Breast epithelium (tissue), 4 donors: ENCODE measurements at regions not wholly inside any gene's neighbourhood (a gene's known extent, or its start where the extent isn't known, plus 50 kb on each side); places are given as distances from the start of the nearest gene placed in this dataset.
"Not testable (repeated sequence)": the region's sequence is repeated elsewhere in the genome, so short reads cannot be mapped to it uniquely, and the experiment has no call there.

Experiments
- DNase-seq, 2 donors: peaks; one replicate each; pipeline ENCODE4 v3.0.0-alpha.2; 2019; ENCODE audit warnings: low spot score in 2 of 2
- H3K27ac ChIP-seq, 2 donors: fragments of 200-600 bp; sonication (generic) in 1 of 2; one replicate each; pipeline ENCODE4 v1.5.1; 2016 to 2019; ENCODE audit warnings: mild to moderate bottlenecking in 1 of 2
- H3K27me3 ChIP-seq, 2 donors: fragments of 200-600 bp; sonication (generic) in 1 of 2; one replicate each; pipeline versions ENCODE4 v1.5.1 to v1.6.0; 2017 to 2019; ENCODE audit warnings: control low read depth in 1 of 2, mild to moderate bottlenecking in 1 of 2
- H3K36me3 ChIP-seq: fragments of 200-600 bp; one replicate; pipeline ENCODE4 v1.5.1; 2019
- H3K4me1 ChIP-seq, 2 donors: fragments of 200-600 bp; sonication (generic); one replicate each; pipeline ENCODE4 v1.5.1; 2016 to 2019; ENCODE audit warnings: control low read depth in 1 of 2
- H3K4me3 ChIP-seq, 3 donors: fragments of 200-600 bp; sonication (generic); 1 replicate in 2 of 3; 2 replicates in 1 of 3; pipeline ENCODE4 v1.5.1; 2016 to 2019; ENCODE audit warnings: mild to moderate bottlenecking in 3 of 3, moderate library complexity in 2 of 3
- H3K9me3 ChIP-seq, 2 donors: fragments of 200-600 bp; sonication (generic) in 1 of 2; one replicate each; pipeline ENCODE4 v1.5.1; 2016 to 2019; ENCODE audit warnings: control low read depth in 1 of 2
- POLR2A ChIP-seq: fragments of 450-650 bp; IDR thresholded peaks from one replicate; pipeline ENCODE4 v1.6.1; 2016; ENCODE audit warnings: antibody characterized with exemption, mild to moderate bottlenecking, moderate library complexity
- POLR2AphosphoS5 ChIP-seq, 3 donors: sonication (generic); formaldehyde crosslinking; IDR thresholded peaks; one replicate each; pipeline ENCODE4 v1.6.1; 2017; ENCODE audit warnings: antibody characterized with exemption in 3 of 3
- intact Hi-C: fragments of 100-400 bp; cut with DNase I; formaldehyde crosslinking; loops from one replicate; pipeline ENCODE4 v1.15.1; 2023; ENCODE audit warnings: low total_unique reads
- TF ChIP-seq, protein P1 (sequence below), 3 donors: fragments of 450-650 bp; IDR thresholded peaks; one replicate each; pipeline ENCODE4 v1.5.1; 2016 to 2017; ENCODE audit warnings: antibody characterized with exemption in 3 of 3, mild to moderate bottlenecking in 3 of 3, moderate library complexity in 3 of 3

DNA sequence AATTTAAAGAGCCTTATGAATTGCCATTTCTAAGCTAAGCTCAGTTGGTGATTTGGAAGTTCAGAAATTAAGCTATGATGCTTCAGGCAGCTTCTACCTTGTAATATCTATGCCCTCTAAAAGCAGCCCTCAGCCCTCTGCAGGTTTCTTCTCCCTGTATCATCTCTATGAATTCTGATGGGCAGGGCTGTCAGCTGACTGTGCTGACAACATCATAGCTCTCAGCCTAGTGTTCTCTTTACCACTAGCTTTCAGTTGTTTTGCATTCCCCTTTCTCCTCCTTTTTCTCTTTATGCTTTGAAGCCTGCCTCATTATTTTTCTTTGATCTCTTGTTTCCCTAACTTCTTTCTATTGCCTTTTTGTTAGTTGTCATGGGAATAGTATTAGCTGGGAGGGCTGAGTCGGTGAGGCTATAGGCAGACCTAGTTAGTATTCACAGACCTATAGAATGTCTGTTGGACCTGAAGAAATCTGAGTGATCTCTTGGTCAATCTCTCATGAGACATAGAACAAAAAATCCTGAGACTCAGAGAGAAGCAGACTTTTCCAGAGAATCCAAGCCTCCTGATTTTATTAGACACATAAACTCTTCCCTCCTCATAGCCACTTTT lies 535.4 kb downstream of the RAB38 start:
- Histone ChIP-seq H3K27ac (no peak overlapping the region), H3K36me3 (no peaks in the 10 kb centered on the region), H3K4me1 (no peaks in the 10 kb centered on the region), H3K9me3 (no peaks in the 10 kb centered on the region), H3K4me3 (no peak overlapping the region), H3K27me3 (no peaks in the 10 kb centered on the region)
- TF ChIP-seq, protein P1, sequence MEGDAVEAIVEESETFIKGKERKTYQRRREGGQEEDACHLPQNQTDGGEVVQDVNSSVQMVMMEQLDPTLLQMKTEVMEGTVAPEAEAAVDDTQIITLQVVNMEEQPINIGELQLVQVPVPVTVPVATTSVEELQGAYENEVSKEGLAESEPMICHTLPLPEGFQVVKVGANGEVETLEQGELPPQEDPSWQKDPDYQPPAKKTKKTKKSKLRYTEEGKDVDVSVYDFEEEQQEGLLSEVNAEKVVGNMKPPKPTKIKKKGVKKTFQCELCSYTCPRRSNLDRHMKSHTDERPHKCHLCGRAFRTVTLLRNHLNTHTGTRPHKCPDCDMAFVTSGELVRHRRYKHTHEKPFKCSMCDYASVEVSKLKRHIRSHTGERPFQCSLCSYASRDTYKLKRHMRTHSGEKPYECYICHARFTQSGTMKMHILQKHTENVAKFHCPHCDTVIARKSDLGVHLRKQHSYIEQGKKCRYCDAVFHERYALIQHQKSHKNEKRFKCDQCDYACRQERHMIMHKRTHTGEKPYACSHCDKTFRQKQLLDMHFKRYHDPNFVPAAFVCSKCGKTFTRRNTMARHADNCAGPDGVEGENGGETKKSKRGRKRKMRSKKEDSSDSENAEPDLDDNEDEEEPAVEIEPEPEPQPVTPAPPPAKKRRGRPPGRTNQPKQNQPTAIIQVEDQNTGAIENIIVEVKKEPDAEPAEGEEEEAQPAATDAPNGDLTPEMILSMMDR (IDR thresholded peaks at IDR 0.05) = no peak
- TF ChIP-seq POLR2AphosphoS5 (IDR thresholded peaks at IDR 0.05) (no peak), POLR2A (no peak)
- no peak for DNase-seq
- intact Hi-C loops = no loop called here

DNA sequence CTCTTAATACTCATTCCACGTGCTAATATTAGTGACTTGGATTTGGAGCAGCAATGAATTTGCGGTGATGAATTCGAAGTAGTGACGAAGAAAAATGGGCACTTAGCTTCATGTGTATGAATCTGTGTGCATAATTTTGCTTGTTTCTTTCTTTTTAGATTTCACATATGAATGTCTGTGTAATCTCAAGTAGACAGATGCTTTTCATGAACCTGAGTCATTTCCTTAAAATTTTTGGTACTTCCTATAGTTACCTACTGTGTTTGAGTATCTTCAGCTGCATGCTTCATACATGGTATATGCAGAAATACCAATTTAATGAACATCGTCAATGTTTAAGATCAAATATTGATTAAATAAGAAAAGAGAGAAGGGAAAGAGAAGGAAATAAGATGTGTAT lies 540.2 kb downstream of the RAB38 start:
- no peak overlapping the region for H3K4me3 ChIP-seq
- intact Hi-C loops = no loop called here
- H3K4me1 ChIP-seq = no peaks in the 10 kb centered on the region
- no peaks in the 10 kb centered on the region for H3K9me3 ChIP-seq
- no peaks in the 10 kb centered on the region for H3K36me3 ChIP-seq
- H3K27me3 ChIP-seq = no peaks in the 10 kb centered on the region
- TF ChIP-seq, protein P1 (IDR thresholded peaks at IDR 0.05) = no peak
- TF ChIP-seq POLR2AphosphoS5 (IDR thresholded peaks at IDR 0.05) = no peak
- no peak for TF ChIP-seq POLR2A
- no peak overlapping the region for H3K27ac ChIP-seq
- no peak for DNase-seq

DNA sequence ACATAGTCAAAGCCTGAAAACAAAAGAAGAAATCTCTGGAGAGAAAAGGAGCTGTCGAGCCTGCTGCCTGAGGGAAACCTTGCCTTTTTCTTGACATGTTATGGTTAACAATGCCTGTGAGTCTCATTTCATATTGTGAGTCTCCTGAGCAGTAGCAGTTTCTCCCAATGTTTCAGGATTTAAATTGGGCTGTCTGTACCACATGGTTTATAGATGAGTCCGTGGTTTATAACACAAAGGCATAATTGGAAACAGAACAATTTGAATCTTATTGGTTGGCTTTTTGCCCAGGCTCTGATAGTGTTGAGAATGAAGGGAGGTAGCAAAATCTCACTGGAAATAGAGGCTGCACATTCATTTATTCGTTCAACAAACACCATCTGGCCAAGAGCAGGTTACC lies 540.9 kb downstream of the RAB38 start:
- intact Hi-C loops = no loop called here
- no peak for TF ChIP-seq POLR2AphosphoS5 (IDR thresholded peaks at IDR 0.05)
- TF ChIP-seq, protein P1 (IDR thresholded peaks at IDR 0.05) = no peak
- no peak for TF ChIP-seq POLR2A
- Histone ChIP-seq H3K27ac (no peak overlapping the region), H3K36me3 (no peaks in the 10 kb centered on the region), H3K27me3 (no peaks in the 10 kb centered on the region), H3K4me3 (no peak overlapping the region), H3K9me3 (no peaks in the 10 kb centered on the region), H3K4me1 (no peaks in the 10 kb centered on the region)
- no peak for DNase-seq

DNA sequence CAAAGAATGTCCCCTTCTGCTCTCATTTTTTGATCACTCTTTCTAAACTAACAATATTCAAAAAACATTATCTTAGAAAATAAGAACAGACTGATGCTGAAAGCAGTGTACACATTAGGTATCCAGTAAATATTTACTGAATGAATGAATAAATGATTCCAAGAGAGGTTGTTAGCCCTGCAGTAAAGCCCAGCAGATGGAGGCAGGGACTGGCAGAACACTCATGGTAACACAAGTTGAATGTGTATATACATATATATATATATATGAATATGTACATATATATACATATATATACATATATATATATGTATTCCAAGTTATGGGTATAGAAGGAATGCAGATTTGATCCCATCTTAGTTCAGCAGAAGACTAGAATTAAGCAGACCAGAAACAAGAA lies 546.3 kb downstream of the RAB38 start:
- H3K4me3 ChIP-seq = no peak overlapping the region
- DNase-seq = no peak
- H3K27ac ChIP-seq = no peak overlapping the region
- no peaks in the 10 kb centered on the region for H3K4me1 ChIP-seq
- no peaks in the 10 kb centered on the region for H3K36me3 ChIP-seq
- H3K27me3 ChIP-seq = no peaks in the 10 kb centered on the region
- TF ChIP-seq POLR2A (no peak), POLR2AphosphoS5 (IDR thresholded peaks at IDR 0.05) (no peak)
- TF ChIP-seq, protein P1 (IDR thresholded peaks at IDR 0.05) = no peak
- intact Hi-C loops = no loop called here
- peaks cover 0 to 6% of the 10 kb centered on the region in 2 donors for H3K9me3 ChIP-seq

DNA sequence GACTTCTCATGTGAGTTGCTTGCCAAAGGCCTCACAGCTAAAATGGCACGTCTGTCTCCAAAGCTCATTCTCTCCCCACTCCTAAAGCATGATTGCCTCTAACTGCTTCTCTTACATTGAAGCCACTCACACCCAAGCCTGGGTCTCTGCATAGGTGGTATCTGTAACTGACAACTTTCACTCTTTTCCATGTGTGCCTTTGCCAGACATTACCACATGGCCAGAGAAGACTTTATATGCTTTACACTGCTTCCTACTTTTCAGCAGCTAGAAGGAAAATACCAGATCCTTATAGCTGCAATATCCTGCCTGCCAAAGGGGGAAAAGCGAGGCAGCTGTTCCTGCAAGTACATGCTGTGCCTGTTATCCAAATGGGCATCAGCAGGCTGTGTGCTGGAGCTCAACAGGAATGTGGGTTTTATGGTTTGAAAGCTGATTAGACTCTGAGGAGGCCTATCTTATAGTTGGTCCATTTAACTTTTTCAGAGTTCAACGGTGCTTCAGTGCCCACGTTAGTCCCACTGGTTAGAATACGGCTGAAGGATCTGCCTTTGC lies 547.1 kb downstream of the RAB38 start:
- H3K36me3 ChIP-seq = no peaks in the 10 kb centered on the region
- H3K27me3 ChIP-seq = no peaks in the 10 kb centered on the region
- H3K27ac ChIP-seq = no peak overlapping the region
- H3K4me3 ChIP-seq = no peak overlapping the region
- intact Hi-C loops = no loop called here
- H3K4me1 ChIP-seq = no peaks in the 10 kb centered on the region
- DNase-seq = no peak
- peaks cover 0 to 6% of the 10 kb centered on the region in 2 donors for H3K9me3 ChIP-seq
- TF ChIP-seq POLR2A = no peak
- TF ChIP-seq POLR2AphosphoS5 (IDR thresholded peaks at IDR 0.05) = no peak
- TF ChIP-seq, protein P1 (IDR thresholded peaks at IDR 0.05) = no peak

DNA sequence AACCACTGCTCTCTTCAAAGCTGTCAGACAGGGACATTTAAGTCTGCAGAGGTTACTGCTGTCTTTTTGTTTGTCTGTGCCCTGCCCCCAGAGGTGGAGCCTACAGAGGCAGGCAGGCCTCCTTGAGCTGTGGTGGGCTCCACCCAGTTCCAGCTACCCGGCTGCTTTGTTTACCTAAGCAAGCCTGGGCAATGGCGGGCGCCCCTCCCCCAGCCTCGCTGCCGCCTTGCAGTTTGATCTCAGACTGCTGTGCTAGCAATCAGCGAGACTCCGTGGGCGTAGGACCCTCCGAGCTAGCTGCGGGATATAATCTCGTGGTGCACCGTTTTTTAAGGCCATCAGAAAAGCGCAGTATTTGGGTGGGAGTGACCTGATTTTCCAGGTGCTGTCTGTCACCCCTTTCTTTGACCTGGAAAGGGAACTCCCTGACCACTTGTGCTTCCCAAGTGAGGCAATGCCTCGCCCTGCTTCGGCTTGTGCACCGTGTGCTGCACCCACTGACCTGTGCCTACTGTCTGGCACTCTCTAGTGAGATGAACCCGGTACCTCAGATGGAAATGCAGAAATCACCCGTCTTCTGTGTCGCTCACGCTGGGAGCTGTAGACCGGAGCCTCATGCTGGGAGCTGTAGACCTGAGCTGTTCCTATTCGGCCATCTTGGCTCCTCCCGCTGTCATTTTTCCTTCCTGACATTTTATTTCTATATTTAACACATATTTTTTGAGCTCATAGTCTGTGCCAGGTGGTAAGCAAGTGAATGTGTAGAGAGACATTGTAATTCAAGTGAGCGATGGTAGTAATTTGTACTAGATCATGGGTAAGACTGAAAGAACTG lies 551.5 kb downstream of the RAB38 start:
- H3K27me3 ChIP-seq, H3K36me3 ChIP-seq, DNase-seq, H3K27ac ChIP-seq, intact Hi-C loops, H3K4me1 ChIP-seq, H3K4me3 ChIP-seq: not testable (repeated sequence)
- peaks cover 0 to 14% of the 10 kb centered on the region in 2 donors for H3K9me3 ChIP-seq
